Uterus (tissue), 3 donors: ENCODE measurements at regions not wholly inside any gene's neighbourhood (a gene's known extent, or its start where the extent isn't known, plus 50 kb on each side); places are given as distances from the start of the nearest gene placed in this dataset.

Source experiments
- DNase-seq, 2 donors: peaks; one replicate each; pipeline ENCODE4 v3.0.0-alpha.2; 2019 to 2020
- H3K27ac ChIP-seq, 2 donors: fragments of 200-600 bp; sonication (generic); 1 replicate in 1 of 2; 2 replicates in 1 of 2; pipeline ENCODE4 v1.5.1; 2016 to 2018
- H3K27me3 ChIP-seq, 2 donors: fragments of 200-600 bp; sonication (generic); one replicate each; pipeline ENCODE4 v1.5.1; 2018 to 2019; ENCODE audit warnings: control low read depth in 1 of 2
- H3K36me3 ChIP-seq, 2 donors: fragments of 200-600 bp; sonication (generic); one replicate each; pipeline ENCODE4 v1.5.1; 2019; ENCODE audit warnings: control low read depth in 1 of 2
- H3K4me1 ChIP-seq, 2 donors: fragments of 200-600 bp; sonication (generic); one replicate each; pipeline ENCODE4 v1.5.1; 2018 to 2019; ENCODE audit warnings: control low read depth in 1 of 2
- H3K4me3 ChIP-seq, 2 donors: fragments of 200-600 bp; sonication (generic); 1 replicate in 1 of 2; 2 replicates in 1 of 2; pipeline ENCODE4 v1.5.1; 2018 to 2019; ENCODE audit warnings: mild to moderate bottlenecking in 1 of 2
- H3K9me3 ChIP-seq, 2 donors: fragments of 200-600 bp; sonication (generic); one replicate each; pipeline ENCODE4 v1.5.1; 2019; ENCODE audit warnings: control low read depth in 1 of 2
- POLR2A ChIP-seq, 2 donors: fragments of 450-650 bp; IDR thresholded peaks; one replicate each; pipeline ENCODE4 v1.6.1; 2016; ENCODE audit warnings: antibody characterized with exemption in 2 of 2, mild to moderate bottlenecking in 1 of 2, moderate library complexity in 1 of 2
- intact Hi-C: fragments of 100-400 bp; cut with DNase I; formaldehyde crosslinking; loops from one replicate; pipeline ENCODE4 v1.15.1; 2023; ENCODE audit warnings: low total_unique reads
- TF ChIP-seq, protein P1 (sequence below), 4 experiments: fragments of 200-600 bp in 2 of 4; fragments of 450-650 bp in 2 of 4; sonication (generic) in 2 of 4; IDR thresholded peaks; one replicate each; pipeline ENCODE4 v1.5.1; 2016 to 2019; ENCODE audit warnings: antibody characterized with exemption in 4 of 4, mild to moderate bottlenecking in 2 of 4, moderate library complexity in 1 of 4
- donor health status: DM: yes; HTN: yes; CAD: no.

DNA sequence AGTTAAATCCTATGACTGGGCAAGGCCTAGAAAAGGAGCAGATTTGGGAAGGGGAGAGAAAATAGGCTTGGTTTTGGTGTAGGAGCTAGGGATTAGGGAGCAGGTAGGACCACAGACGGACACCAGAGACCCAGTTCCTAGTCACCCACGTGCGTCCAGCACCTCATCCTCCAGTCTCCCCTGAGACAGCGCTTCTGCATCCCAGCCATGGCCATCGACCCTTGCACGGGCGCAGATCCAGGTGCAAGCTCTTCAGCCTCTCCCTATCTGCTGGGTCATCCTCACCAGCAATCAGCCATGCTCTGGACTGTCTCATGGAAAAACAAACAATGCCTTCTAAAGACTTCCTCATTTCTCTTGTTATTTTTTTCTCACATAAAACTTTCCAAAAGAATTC lies 246.8 kb upstream of the RAB6C start:
- Histone ChIP-seq H3K9me3 (no peaks in the 10 kb centered on the region), H3K4me1 (no peaks in the 10 kb centered on the region), H3K27me3 (no peaks in the 10 kb centered on the region), H3K36me3 (no peaks in the 10 kb centered on the region), H3K27ac (no peak overlapping the region), H3K4me3 (no peak overlapping the region)
- intact Hi-C loops, result no loop called here
- TF ChIP-seq POLR2A (IDR thresholded peaks at IDR 0.05), result no peak
- TF ChIP-seq, protein P1, sequence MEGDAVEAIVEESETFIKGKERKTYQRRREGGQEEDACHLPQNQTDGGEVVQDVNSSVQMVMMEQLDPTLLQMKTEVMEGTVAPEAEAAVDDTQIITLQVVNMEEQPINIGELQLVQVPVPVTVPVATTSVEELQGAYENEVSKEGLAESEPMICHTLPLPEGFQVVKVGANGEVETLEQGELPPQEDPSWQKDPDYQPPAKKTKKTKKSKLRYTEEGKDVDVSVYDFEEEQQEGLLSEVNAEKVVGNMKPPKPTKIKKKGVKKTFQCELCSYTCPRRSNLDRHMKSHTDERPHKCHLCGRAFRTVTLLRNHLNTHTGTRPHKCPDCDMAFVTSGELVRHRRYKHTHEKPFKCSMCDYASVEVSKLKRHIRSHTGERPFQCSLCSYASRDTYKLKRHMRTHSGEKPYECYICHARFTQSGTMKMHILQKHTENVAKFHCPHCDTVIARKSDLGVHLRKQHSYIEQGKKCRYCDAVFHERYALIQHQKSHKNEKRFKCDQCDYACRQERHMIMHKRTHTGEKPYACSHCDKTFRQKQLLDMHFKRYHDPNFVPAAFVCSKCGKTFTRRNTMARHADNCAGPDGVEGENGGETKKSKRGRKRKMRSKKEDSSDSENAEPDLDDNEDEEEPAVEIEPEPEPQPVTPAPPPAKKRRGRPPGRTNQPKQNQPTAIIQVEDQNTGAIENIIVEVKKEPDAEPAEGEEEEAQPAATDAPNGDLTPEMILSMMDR (IDR thresholded peaks at IDR 0.05), result no peak
- DNase-seq, result no peak

DNA sequence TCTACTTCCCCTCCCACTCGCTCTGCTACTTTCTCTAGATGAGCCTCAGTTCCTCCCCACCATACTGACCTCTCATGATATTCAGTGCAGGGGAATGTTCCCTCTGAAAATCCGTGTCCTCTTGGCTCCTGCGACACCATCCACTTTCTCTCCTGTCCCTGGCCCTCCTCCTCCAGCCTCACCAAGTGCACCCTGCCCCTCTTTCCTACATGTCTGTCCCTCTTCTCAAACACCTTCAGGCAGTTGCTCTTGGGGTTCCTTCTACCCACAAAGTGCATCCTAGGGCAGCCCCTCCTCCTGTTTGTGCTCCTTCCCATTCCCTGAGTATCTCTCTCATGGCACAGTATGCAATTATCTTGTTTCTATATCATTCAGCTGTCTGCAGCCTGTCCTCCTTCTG lies 246.4 kb upstream of the RAB6C start:
- H3K27ac ChIP-seq, result no peak overlapping the region
- intact Hi-C loops, result no loop called here
- no peak for DNase-seq
- H3K4me1 ChIP-seq, result no peaks in the 10 kb centered on the region
- TF ChIP-seq, protein P1 (IDR thresholded peaks at IDR 0.05), result no peak
- TF ChIP-seq POLR2A (IDR thresholded peaks at IDR 0.05), result no peak
- H3K27me3 ChIP-seq, result no peaks in the 10 kb centered on the region
- no peaks in the 10 kb centered on the region for H3K9me3 ChIP-seq
- H3K36me3 ChIP-seq, result no peaks in the 10 kb centered on the region
- H3K4me3 ChIP-seq, result no peak overlapping the region

DNA sequence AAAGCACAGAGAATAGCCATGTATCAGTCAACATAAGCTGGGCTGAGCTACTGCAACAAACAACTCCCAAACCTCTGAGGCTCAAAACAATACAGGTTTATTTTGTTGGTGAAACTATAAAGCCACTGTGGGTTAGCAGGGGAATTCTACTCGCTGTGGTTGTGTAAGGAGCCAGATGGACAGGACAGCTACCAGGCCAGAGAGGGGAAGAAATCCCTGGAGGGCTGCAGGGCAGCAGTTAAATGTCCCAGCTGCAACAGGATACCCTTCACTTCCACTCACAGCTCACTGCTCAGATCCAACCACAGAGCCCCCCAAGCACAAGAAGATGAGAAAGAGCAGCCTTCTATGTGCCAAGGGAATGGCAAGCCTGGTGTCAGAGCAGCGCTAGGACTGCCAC lies 245.9 kb upstream of the RAB6C start:
- Histone ChIP-seq H3K27ac (no peak overlapping the region), H3K36me3 (no peaks in the 10 kb centered on the region), H3K27me3 (no peaks in the 10 kb centered on the region), H3K4me3 (no peak overlapping the region), H3K4me1 (no peaks in the 10 kb centered on the region), H3K9me3 (no peaks in the 10 kb centered on the region)
- intact Hi-C loops, result no loop called here
- no peak for DNase-seq
- no peak for TF ChIP-seq POLR2A (IDR thresholded peaks at IDR 0.05)
- TF ChIP-seq, protein P1 (IDR thresholded peaks at IDR 0.05), result no peak

DNA sequence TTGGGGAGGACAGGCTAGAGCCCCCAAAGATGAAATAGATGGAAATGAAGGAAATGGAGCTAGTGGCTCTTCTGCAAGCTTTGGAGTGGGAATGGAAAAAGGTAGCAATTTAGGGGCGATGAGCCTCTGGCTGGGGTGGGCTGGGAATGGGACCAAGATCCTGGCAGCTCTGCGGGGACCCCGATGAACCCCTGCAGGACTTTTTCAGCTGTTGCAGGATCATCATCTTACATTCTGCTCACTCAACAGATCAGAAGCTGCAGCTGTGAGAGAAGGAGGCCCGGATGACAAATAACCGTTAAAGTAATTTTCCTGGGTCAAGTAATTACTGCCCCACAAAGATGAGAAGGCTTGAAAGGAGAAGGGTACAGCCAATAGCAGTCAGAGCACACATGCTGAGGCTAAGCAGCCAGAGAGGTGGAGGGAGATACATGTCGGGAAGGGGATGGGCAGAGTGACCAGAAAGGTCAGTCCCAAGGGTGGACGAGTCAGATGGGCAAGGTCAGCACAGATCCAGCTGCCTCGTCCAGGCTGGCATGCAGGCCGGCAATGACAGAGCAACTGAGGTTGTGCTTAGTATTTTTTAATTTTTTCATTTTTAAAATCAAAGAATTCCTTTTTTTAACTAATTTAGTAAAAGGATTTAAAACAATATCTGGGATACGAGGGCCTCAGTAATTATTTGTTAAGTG lies 245.0 kb upstream of the RAB6C start:
- intact Hi-C loops, result no loop called here
- H3K27ac ChIP-seq, result no peak overlapping the region
- H3K27me3 ChIP-seq, result no peaks in the 10 kb centered on the region
- no peak for DNase-seq
- H3K4me3 ChIP-seq, result no peak overlapping the region
- TF ChIP-seq, protein P1 (IDR thresholded peaks at IDR 0.05), result no peak
- TF ChIP-seq POLR2A (IDR thresholded peaks at IDR 0.05), result no peak
- H3K4me1 ChIP-seq, result no peaks in the 10 kb centered on the region
- no peaks in the 10 kb centered on the region for H3K36me3 ChIP-seq
- no peaks in the 10 kb centered on the region for H3K9me3 ChIP-seq

DNA sequence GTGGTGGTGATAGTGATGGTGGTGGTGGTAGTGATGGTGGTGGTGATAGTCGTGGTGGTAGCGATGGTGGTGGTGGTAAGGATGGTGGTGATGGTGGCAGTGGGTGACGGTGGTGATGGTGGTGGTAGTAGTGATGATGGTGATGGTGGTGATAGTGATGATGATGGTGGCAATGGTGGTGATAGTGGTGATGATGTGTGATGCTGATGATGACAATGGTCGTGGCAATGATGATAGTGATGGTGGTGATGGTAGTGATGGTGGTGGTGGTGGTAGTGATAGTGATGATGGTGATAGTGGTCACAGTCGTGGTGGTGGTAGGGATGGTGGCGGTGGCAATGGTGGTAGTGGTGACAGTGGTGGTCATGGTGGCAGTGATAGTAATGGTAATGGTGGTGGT lies 243.9 kb upstream of the RAB6C start:
- no peaks in the 10 kb centered on the region for H3K9me3 ChIP-seq
- H3K36me3 ChIP-seq, result no peaks in the 10 kb centered on the region

More for the DNA sequence above, 243.9 kb upstream of the RAB6C start:
- no peak for DNase-seq
- no peaks in the 10 kb centered on the region for H3K27me3 ChIP-seq
- TF ChIP-seq POLR2A (IDR thresholded peaks at IDR 0.05), result no peak
- TF ChIP-seq, protein P1 (IDR thresholded peaks at IDR 0.05), result no peak
- H3K4me1 ChIP-seq, result no peaks in the 10 kb centered on the region
- H3K4me3 ChIP-seq, result no peak overlapping the region
- H3K27ac ChIP-seq, result no peak overlapping the region
- intact Hi-C loops, result no loop called here
